MM.1S (cell line): ENCODE measurements at regions not wholly inside any gene's neighbourhood (a gene's known extent, or its start where the extent isn't known, plus 50 kb on each side); places are given as distances from the start of the nearest gene placed in this dataset.
A peak's percentile ranks its signal among the peaks of the same experiment; 100 is the strongest.

Source experiments
- DNase-seq: peaks from one replicate; pipeline ENCODE4 v3.0.0-alpha.2; 2015
- H2AFZ ChIP-seq: fragments of 300-600 bp; sonication (generic); 2 replicates; pipeline ENCODE4 v1.6.0; 2016; ENCODE audit warnings: antibody characterized with exemption, low read length
- H3F3A ChIP-seq: fragments of 300-600 bp; sonication (generic); 2 replicates; pipeline ENCODE4 v1.6.1; 2016; ENCODE audit warnings: mild to moderate bottlenecking, antibody characterized with exemption, low read length, moderate library complexity, mixed read lengths; ENCODE audit not compliant: insufficient read depth
- H3K27ac ChIP-seq: fragments of 300-600 bp; sonication (generic); 2 replicates; pipeline ENCODE4 v1.5.1; 2016; ENCODE audit warnings: mild to moderate bottlenecking, low read length
- H3K27me3 ChIP-seq: fragments of 300-600 bp; sonication (generic); replicated peaks from 2 replicates; pipeline ENCODE4 v1.6.0; 2016; ENCODE audit warnings: low read length; ENCODE audit not compliant: insufficient read depth
- H3K36me3 ChIP-seq: fragments of 300-600 bp; sonication (generic); replicated peaks from 2 replicates; pipeline ENCODE4 v1.6.1; 2016; ENCODE audit warnings: mild to moderate bottlenecking, low read length, mixed read lengths; ENCODE audit not compliant: insufficient read depth
- H3K4me1 ChIP-seq: fragments of 300-600 bp; sonication (generic); 2 replicates; pipeline ENCODE4 v1.6.1; 2016; ENCODE audit warnings: low read length, mixed read lengths
- H3K4me2 ChIP-seq: fragments of 300-600 bp; sonication (generic); 2 replicates; pipeline ENCODE4 v1.6.0; 2016; ENCODE audit warnings: low read depth, low read length
- H3K4me3 ChIP-seq: fragments of 300-600 bp; sonication (generic); 2 replicates; pipeline ENCODE4 v1.5.1; 2016; ENCODE audit warnings: low read length, mixed read lengths
- H3K79me2 ChIP-seq: fragments of 300-600 bp; sonication (generic); 2 replicates; pipeline ENCODE4 v1.6.1; 2016; ENCODE audit warnings: mixed run types, low read length, mixed read lengths
- H3K9ac ChIP-seq: fragments of 300-600 bp; sonication (generic); 2 replicates; pipeline ENCODE4 v1.6.1; 2016; ENCODE audit warnings: low read length, mixed read lengths
- H3K9me2 ChIP-seq: fragments of 300-600 bp; sonication (generic); replicated peaks from 2 replicates; pipeline ENCODE4 v1.6.1; 2016; ENCODE audit warnings: mild to moderate bottlenecking, low read length, mixed read lengths; ENCODE audit not compliant: insufficient read depth
- H3K9me3 ChIP-seq: fragments of 300-600 bp; sonication (generic); replicated peaks from 2 replicates; pipeline ENCODE4 v1.6.1; 2016; ENCODE audit warnings: mild to moderate bottlenecking, low read length, mixed read lengths; ENCODE audit not compliant: insufficient read depth
- H4K20me1 ChIP-seq: fragments of 300-600 bp; sonication (generic); 2 replicates; pipeline ENCODE4 v1.6.1; 2016; ENCODE audit warnings: mild to moderate bottlenecking, low read length, moderate library complexity, mixed read lengths; ENCODE audit not compliant: insufficient read depth
- CTCF ChIP-seq: fragments of 300-600 bp; sonication (generic); IDR thresholded peaks from 2 replicates; pipeline ENCODE4 v1.5.1; 2016; ENCODE audit warnings: antibody characterized with exemption, low read length, mixed read lengths
- EZH2 ChIP-seq: fragments of 300-600 bp; sonication (generic); optimal IDR thresholded peaks from 2 replicates; pipeline ENCODE3; 2017; ENCODE audit warnings: low read depth, mild to moderate bottlenecking, antibody characterized with exemption, low read length, mixed read lengths
- EZH2phosphoT487 ChIP-seq: fragments of 300-600 bp; sonication (generic); IDR thresholded peaks from 2 replicates; pipeline ENCODE4 v1.6.1; 2018; ENCODE audit warnings: antibody characterized with exemption, low read length

- no peaks in the 10 kb centered on the region for H3K36me3 ChIP-seq
- no peaks in the 10 kb centered on the region for H3F3A ChIP-seq
- no peak for DNase-seq
- TF ChIP-seq CTCF (no peak), EZH2 (no peak), EZH2phosphoT487 (no peak)
- H3K27ac ChIP-seq: no peak overlapping the region
- no peak overlapping the region for H3K4me3 ChIP-seq
- no peaks in the 10 kb centered on the region for H3K4me1 ChIP-seq
- H3K9me3 ChIP-seq: no peaks in the 10 kb centered on the region
- H3K79me2 ChIP-seq: no peaks in the 10 kb centered on the region
- no peaks in the 10 kb centered on the region for H3K27me3 ChIP-seq
- no peaks in the 10 kb centered on the region for H3K9me2 ChIP-seq
- no peaks in the 10 kb centered on the region for H4K20me1 ChIP-seq
- no peak overlapping the region for H3K9ac ChIP-seq
- no peak overlapping the region for H2AFZ ChIP-seq
- H3K4me2 ChIP-seq: no peak overlapping the region
Observed at GRCh38 chr9:117987945-117988344, 283.7 kb downstream of the TLR4 start.

GRCh38 chr9:117992006-117992405 lies 287.8 kb downstream of the TLR4 start:
- no peak for DNase-seq

GRCh38 chr9:118000581-118000980 lies 296.4 kb downstream of the TLR4 start:
- Histone ChIP-seq H3K79me2 (no peaks in the 10 kb centered on the region), H3K9ac (no peak overlapping the region), H3K4me3 (no peak overlapping the region), H3K27ac (no peak overlapping the region), H3F3A (no peaks in the 10 kb centered on the region), H3K4me2 (peak overlapping the region; percentile 72; the same call in 1 of the 2 replicates), H4K20me1 (no peaks in the 10 kb centered on the region), H3K9me3 (no peaks in the 10 kb centered on the region), H2AFZ (no peak overlapping the region), H3K4me1 (peaks cover 11% of the 10 kb centered on the region), H3K9me2 (no peaks in the 10 kb centered on the region), H3K36me3 (no peaks in the 10 kb centered on the region), H3K27me3 (no peaks in the 10 kb centered on the region)
- TF ChIP-seq EZH2 (no peak), EZH2phosphoT487 (no peak), CTCF (no peak)
- DNase-seq: no peak

More at GRCh38 chr9:117992006-117992405, 287.8 kb downstream of the TLR4 start:
- H3K27me3 ChIP-seq: no peaks in the 10 kb centered on the region
- TF ChIP-seq CTCF: no peak
- no peak for TF ChIP-seq EZH2phosphoT487
- TF ChIP-seq EZH2: no peak
- H2AFZ ChIP-seq: no peak overlapping the region
- H4K20me1 ChIP-seq: no peaks in the 10 kb centered on the region
- H3K9me3 ChIP-seq: no peaks in the 10 kb centered on the region
- no peaks in the 10 kb centered on the region for H3K79me2 ChIP-seq
- H3K36me3 ChIP-seq: no peaks in the 10 kb centered on the region
- H3K4me1 ChIP-seq: no peaks in the 10 kb centered on the region
- no peaks in the 10 kb centered on the region for H3F3A ChIP-seq
- no peak overlapping the region for H3K4me3 ChIP-seq
- no peak overlapping the region for H3K4me2 ChIP-seq
- no peak overlapping the region for H3K9ac ChIP-seq
- no peaks in the 10 kb centered on the region for H3K9me2 ChIP-seq
- no peak overlapping the region for H3K27ac ChIP-seq
